HG02852 (cell line): ENCODE measurements at regions not wholly inside any gene's neighbourhood (a gene's known extent, or its start where the extent isn't known, plus 50 kb on each side); places are given as distances from the start of the nearest gene placed in this dataset.

Source experiments
- ATAC-seq: cut with Tn5 transposase; IDR thresholded peaks from one replicate; pipeline ENCODE4 v1.9.1; 2021; ENCODE audit warnings: mild to moderate bottlenecking, moderate library complexity; ENCODE audit not compliant: unreplicated experiment

DNA sequence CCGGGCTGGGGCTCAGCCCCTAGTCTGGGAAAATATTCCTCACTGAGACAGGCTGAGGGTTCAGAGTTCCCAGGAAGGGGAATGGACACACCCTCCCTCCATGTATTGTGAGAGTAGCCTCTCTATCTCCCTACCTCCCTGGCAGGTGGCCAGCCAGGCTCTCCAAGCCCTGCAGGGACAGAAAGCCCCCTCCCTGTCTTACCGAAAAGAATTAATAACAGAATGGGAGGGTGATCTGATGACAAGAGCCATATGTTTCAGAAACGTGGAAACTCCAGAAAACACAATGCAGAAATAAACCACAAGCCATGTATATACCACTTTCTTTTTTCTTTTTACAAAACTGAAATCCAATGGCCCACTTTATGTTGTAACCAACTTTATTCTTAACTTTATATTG, 140.0 kb downstream of the CHST1 start:
- ATAC-seq: no peak

- no peak for ATAC-seq
Observed at GRCh38 chr11:45523760-45524159, 141.7 kb downstream of the CHST1 start.

DNA sequence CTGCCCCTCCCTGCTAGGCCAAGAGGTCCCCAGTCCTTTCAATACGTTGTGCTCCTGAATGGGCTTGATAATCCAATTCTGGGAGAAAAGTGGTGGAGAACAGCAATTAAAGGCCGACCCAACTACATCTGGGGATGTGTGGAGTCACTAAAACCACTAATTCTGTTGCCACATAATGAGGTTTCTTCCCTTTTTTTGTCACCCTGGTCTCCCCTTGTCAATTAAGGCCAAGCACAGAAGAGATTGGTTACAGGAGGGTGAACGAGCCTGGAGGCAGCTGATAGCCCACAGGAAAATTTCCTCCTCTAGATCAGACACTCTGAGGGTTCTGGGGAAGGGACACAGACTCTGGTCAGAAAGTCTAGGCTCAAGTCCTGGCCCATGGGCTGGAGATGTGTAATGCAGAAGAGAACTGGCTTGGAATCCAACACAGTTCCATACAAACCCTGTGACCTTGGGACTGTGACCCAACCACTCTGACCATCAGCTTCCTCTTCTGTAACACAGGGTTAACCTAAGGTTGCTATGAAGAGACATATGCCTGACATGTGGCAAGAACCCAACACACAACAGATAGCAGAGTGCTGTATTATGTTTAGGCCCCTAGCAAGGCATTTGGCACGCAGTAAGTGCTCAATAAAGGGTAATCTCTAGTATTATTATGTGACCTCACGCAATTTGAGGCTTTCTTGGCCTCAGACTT, 146.4 kb downstream of the CHST1 start:
- no peak for ATAC-seq

DNA sequence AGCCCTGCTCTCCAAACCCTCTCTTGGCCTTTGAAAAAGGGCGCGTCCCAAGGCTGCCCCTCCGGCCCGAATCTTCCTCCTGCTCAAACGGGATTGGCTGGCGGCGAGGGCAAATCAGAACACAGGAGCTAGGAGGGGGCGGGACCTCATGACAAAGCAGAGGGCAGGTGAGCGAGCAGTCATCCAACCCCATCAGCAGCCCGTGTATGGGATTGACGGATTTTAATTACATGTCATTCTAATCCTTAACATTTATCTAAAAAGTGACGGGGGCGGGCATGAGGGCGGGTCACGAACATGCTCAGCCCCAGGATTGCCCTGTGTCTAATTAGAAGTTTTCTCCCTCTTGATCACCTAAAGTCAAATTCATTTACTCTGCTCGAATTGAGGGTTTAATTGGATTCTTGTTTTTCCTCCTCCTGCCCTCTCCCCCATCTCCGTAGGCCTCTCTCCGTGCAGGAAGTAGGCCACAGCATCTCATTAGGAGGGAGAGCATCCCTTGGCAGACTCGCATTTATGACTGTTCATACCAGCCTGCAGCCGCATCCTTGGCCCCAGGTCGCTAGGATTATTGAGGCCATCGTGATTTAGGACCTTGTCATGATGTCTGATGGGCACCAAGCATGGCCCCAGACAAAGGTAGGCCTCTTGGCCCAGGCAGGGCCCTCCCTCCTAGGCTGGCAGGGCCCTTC, 147.1 kb downstream of the CHST1 start:
- no peak for ATAC-seq

- ATAC-seq: no peak
Observed at GRCh38 chr11:45517171-45517770, 148.2 kb downstream of the CHST1 start.

DNA sequence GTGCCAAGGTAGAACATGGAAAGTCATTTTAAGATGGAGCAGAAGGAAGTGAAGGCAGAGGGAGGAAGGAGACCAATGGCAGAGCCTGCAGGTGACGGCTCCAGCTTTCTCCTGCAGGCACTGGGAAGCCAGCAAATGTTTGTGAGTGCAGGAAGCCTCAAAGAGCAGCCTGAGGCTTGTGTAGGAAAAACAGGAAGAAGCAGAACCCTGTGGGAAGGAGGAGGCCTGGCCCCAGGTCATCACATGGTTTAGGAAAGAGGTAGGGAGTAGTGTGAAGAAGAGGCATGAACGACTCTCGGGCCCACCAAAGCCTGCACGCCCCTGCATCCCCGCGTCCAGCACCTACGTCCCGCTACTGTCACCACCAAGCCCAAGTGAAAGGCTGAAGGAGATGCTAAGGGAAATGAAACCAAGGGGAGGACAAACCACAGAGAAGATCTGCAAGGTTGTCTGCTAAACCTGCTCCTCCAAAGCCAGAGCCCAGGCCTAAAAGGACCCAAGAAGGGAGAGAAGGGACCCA, 151.5 kb downstream of the CHST1 start:
- ATAC-seq: no peak

- no peak for ATAC-seq
Observed at GRCh38 chr11:45512471-45513148, 152.8 kb downstream of the CHST1 start.

GRCh38 chr11:45511566-45511965, 153.9 kb downstream of the CHST1 start:
- ATAC-seq: no peak

- ATAC-seq: no peak
Observed at GRCh38 chr11:45507916-45508315, 157.5 kb downstream of the CHST1 start.

- ATAC-seq: no peak
Observed at GRCh38 chr11:45503311-45503710, 162.1 kb downstream of the CHST1 start.

DNA sequence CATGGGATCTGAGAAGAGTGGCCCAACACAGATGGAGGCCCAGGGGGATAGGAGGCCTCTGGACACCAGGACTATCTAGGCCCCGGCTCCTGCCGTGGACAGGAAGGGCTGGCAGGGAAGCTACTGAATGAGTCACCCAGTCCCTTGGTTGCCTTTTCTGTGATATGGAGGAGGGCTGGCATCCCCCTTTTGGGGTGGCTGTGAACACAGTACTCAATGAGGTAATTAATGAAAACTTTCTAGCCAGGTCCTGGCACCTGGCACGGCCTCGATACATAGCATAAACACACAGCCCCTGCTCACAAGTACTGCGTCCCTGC, 163.2 kb downstream of the CHST1 start:
- no peak for ATAC-seq

GRCh38 chr11:45501392-45502225, 163.8 kb downstream of the CHST1 start:
- ATAC-seq: no peak

- no peak for ATAC-seq
Observed at GRCh38 chr11:45500451-45500850, 165.0 kb downstream of the CHST1 start.

- no peak for ATAC-seq
Observed at GRCh38 chr11:45494738-45495137, 170.7 kb downstream of the CHST1 start.

- ATAC-seq: no peak
Observed at GRCh38 chr11:45489281-45489905, 176.0 kb downstream of the CHST1 start.

DNA sequence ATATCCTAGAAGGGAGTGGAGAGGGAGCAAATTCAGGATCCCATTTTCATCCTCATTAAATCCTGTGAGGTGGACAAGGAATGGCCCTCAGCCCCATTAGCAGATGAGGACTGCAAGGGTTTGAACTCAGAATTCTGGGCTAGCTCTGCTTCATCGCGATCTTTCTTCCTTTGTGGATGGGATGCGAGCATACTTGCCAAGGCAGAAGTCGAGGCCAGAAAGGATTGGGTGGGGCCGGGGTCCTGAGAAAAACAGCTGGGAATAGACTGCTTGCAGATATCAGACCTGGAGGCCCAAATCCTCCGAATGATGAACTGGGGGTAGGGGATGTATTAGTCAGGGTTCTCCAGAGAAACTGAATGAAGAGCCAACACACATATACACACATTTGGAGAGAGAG, 179.0 kb downstream of the CHST1 start:
- ATAC-seq: no peak

GRCh38 chr11:45485070-45485707, 180.2 kb downstream of the CHST1 start:
- no peak for ATAC-seq

- no peak for ATAC-seq
Observed at GRCh38 chr11:45484326-45484883, 181.0 kb downstream of the CHST1 start.

DNA sequence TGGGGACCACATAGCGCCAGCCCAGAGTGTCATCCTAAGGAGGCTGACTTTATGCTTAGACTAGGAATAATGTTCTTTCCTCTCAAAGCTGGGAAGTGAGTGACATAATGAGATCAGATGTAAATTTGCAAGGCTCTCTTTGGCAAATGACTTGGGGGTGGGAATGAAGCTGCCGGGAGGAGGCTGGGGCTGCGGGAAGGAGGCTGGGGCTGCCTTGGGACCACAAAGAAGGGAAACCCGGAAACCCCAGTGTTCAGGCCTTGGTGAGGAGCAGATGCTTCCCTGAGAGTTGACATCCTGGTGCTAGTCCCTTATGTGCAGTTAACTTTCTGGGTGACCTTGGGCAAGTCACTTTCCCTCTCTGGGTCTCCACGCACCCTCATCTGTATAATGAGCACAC, 182.0 kb downstream of the CHST1 start:
- ATAC-seq: no peak
